NOMO-1 (cell line): ENCODE measurements at regions not wholly inside any gene's neighbourhood (a gene's known extent, or its start where the extent isn't known, plus 50 kb on each side); places are given as distances from the start of the nearest gene placed in this dataset.

Experiments
- DNase-seq, 2 experiments: peaks; one replicate each; lab custom pipeline; 2025; ENCODE audit not compliant: unreplicated experiment in 2 of 2; lab: John Stamatoyannopoulos, UW

DNA sequence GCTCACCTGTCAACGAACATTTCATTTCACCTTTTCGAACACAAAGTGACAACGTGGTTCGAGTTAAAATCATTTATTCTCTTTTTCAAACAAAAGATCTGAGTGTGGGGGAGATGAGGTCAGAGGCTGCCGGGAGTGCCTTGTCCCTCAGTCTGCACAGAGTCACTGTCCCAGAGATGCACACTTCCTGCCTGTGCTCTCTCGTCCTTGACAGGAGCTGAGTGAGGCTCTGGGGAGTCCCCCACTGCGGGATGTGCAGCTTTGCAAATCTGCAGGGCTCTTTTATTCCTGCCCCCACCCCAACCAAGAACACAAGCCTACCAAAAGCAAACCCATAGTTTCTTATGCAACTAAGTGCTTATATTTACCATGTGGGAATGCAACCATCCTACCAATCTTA, 497.8 kb downstream of the EIPR1 start:
- no peak for DNase-seq

DNA sequence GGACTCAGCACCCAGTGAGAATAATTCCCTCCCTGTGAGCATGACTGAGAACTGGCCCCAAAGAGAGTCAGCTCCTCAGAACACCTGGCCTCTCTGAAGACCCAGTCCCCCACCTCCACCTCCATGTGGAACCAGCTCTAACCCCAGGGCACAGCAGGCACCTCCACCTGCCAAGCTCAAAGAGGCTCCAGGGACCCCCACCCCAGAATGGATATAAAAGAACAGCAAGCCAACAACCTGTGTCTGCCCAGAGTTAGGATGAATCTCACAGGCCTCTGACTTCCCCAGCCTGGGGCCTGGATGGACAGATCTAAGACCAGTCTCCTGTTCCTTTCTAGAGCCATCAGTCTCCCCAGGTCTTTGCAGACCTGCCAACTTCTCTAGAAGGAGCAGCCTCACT, 498.5 kb downstream of the EIPR1 start:
- DNase-seq = no peak

DNA sequence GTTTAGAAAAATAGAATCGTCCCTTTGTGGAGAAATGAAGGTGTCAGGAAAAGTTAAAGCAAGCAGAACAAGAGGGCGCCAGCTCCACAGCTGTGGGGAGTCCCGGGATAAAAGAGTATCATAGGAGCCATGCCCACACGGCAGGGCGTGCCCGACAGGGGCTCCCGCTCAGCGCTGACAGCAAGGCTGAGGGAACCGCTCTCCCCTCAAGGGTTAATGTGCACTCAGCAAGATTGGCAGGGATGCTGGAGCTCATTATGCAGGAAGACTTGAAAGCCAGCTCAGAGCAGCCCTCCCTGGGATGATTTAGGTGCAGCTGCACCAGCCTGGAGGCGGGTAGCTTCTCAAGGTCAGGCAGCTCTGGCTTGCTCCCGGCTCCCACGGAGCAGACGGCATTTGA, 500.2 kb downstream of the EIPR1 start:
- DNase-seq = no peak

DNA sequence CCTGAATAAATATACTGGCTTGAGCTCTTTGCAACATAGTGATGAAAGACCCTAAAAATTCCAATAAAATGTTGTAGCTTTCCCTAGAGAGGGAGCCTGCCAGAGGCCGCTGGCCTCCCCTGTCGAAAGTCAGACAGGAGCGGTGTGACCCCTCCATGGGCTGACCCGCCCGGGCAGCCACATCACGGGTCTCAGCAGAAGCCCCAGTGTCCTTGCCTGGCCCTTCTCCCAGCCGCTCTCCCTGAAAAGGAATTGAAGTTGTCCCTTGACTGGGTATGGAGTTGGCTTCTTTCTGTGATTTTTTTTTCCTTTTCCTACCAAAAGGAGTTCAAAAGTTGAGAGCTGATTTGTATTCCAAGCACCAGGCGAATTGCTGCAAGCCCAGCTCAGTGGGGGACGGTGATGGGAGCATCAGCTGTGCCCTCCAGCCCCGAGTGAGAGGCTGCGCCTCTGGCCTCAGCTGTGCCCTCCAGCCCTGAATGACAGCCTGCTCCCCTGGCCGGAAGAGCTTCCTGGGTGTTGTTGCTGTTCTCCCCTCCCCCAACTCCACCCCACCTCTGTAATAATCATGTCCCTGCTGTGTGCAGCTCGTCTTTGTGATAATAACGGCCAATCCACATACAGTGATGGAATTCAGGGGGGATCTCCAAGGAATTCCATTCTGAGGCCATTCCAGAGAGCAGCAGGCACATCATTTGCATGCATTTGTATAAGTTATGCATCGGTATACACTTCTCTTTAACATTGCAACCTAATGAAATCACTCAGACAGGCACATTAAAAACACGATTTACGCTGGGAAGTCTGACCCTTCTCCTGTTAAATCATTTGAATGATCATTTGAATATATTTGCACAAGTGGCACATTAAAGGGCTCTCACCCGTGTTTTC, 501.0 kb downstream of the EIPR1 start:
- no peak for DNase-seq

DNA sequence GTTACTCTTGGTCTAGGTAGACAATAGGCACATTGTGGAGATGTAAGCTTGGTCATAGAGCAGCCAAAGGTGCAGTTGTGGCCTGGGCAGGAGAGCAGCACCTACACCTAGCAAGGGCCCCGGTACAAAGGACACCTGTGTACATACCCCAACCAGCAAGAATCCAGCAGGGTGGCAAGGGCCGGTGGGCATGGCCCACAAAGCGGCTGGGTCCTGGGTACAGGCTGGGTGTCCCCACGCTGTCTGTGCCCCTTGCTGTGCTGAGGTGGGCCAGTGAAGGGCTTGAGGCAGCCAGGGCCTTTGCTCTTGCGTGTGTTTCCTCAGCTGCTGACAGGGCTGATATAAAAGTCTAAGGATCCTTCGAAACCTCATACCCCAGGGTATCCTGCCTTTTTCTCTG, 501.8 kb downstream of the EIPR1 start:
- DNase-seq = no peak

DNA sequence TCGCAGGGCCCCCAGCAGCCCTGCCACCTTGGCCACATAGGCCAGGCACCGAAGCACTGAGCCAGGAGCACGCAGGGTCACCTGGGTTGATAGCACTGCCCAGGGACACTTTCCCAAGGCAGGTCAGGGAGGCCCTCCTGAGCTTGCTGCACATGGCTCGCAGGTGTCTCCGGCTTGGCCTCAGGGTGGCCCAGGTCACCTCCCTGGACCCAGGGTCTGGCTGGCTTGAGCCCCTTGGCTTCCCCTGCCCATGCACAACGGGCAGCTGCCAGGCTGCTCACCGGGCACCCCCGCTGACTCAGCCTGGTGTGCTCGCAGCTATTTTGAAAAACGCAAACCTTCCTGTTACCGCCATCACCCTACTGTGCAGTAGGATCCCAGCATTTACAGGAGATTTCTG, 502.3 kb downstream of the EIPR1 start:
- no peak for DNase-seq

DNA sequence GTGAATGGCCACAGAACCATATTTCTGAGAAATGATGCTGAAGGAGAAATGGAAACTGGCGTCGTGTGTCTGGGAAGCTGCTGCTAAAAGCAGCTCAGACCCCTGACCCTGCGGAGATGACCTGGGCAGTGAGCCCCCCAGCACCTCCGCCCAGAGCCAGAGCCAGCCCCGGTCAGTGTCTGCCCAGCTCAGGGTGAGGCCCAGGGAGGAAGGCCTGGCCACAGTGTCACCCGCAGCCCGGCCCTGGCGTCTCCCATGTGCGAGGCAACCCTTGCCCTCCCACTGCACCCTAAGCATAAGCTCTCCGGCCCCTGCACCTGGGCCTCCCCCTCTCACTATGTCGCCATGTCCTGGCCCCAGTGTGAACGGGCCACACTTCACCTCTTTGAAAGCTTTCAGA, 502.8 kb downstream of the EIPR1 start:
- DNase-seq = no peak

DNA sequence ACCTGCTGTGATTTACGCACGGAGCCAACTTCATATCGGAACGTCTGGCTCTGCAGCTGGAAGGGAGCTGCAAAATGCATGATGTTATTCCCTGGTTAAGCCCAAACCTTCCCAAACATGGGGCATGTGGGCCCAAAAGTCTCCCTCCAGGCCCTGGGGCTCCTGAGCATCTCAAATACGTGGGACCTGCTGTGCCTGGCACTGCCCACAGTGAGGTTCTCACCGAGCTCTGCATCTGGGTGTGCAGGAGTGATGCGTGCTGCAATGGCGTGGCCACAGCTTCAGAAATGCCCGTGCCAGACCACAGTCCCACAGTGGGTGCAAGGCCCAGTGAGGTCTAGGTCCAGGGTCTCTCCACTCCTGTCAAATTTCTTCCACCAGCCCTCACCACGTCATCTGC, 503.3 kb downstream of the EIPR1 start:
- DNase-seq = no peak

DNA sequence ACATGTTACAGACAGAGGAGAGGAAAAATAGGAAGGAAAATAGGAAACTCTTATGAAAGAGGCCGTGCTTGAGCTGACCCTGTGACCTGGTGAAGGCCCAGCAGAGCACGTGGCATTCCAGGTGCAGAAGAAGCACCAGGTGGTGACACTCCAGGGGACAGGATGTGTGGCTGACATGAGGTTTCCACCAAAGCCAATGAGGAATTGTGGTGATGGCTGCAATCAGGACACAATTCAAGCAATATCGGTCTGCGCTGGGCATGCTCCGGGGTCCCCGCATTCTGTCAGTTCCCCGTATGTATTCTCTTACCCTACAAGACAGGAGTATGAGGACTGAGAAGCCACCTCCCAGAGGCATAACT, 504.2 kb downstream of the EIPR1 start:
- no peak for DNase-seq

DNA sequence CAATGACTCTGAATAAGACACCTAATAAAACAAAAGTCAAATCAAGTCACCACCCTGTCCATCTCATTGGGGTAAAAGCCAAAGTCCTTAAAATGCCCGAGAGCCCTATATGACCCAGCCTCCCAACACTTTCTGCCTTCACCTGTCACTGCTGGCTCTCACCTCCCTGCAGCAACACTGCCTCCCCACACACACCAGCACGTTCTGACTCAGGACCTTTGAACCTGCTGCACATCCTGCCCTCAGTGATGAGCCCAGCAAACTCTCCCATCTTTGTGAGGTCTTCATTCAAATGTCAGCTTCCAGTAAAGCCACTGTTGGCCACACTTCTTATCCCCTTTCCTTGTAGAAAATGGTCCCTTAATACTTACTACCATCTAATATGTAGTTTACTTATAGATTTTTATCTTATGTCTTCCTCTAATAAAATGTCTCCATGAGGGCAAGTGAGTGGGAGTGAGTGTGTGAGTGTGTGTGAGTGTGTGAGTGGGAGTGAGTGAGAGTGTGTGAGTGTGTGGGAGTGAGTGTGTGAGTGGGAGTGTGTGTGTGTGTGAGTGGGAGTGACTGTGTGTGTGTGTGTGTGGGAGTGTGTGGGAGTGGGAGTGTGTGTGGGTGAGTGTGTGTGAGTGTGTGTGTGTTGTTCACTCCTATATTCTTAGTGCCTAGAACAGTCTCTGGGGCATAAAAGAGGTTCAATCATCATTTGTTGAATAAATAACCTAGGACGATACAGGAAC, 504.7 kb downstream of the EIPR1 start:
- DNase-seq = no peak

DNA sequence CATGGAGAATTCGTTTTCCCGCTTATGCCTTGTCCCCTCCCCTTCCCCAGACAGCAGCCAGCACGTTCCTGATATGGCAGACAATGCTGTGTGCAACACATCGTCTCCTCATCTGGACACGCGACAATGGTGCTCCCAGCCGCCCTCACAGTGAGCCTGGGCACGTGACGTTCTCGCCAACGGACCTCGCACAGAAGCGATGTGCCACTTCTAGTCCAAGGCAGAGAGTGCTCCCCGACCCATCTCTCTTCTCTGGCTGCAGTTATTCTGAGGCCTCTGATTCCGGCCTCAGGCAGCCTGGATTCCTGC, 505.4 kb downstream of the EIPR1 start:
- DNase-seq = no peak

DNA sequence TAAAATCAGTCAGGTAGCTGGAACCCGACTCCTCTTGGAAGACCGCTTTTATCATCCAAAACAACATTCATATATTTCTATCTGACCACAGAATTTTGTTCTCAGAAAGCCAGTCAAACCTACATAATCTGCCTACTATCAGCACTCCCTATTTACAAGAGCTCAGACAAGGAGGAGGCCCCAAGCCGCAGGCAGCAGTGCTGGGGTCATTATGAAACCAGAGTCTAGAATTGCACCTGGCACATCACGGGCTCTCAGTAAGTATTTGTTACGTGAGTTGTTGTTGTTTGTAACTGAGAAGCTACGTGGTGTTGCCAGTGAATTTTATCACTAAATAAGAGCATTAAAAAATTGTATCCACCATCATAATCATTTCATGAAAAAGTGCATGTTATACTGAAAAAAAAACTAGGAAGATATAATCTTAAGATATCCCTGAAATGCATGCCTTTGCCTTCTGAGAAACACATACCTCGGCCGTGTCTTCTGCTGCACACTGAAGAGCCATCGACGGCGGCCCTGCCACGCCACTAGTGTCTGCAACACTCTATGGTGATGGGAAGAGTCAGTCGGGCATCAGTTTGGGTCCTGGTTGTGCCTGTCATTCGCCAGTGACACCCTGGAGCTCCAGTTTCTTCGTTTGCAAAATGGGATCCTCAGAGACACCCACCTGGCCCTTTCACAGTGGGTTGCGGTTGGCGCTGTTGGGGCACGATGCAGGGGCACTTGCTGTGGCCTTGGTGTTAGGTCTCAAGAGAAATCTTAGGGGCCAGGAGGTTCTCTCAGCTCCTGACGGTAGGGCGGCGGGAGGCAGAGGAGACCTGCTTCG, 505.9 kb downstream of the EIPR1 start:
- DNase-seq = no peak

DNA sequence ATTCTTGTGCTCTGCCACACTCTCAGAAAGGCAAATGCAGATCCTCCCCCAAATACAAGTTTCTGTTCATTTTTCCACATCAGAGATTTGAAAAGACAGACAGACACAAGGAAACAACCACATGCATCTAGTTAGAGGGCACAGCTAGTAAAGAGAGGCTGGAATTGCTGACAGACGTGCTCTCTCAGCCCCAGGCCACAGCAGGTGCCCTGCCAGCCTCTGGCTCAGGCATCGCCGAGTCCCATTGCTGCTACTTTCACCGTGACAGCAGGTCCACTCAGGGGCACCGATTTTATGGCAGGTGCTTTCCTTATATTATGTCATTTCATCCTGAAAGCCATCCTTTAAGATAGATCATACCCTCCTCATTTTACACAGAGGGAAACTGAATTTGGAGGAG, 507.5 kb downstream of the EIPR1 start:
- no peak for DNase-seq

DNA sequence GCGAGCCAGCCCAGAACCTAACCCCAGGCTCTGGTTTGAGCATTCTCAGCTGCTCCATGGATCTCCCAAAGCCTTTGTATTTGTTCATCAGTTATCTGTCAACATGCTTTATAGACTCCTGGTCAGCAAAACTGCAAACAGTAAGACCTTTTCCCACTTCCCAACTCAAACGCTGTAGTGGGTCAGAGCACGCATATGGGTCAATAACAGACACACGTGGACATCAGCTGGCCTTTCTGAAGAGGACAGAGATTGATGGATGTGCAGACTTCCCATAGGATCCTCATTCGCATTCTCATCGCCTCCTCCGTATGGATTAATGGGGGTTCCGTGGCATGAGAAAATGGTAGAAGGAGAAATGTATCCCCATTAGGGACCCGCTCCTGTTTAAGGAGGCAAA, 508.1 kb downstream of the EIPR1 start:
- DNase-seq = no peak

DNA sequence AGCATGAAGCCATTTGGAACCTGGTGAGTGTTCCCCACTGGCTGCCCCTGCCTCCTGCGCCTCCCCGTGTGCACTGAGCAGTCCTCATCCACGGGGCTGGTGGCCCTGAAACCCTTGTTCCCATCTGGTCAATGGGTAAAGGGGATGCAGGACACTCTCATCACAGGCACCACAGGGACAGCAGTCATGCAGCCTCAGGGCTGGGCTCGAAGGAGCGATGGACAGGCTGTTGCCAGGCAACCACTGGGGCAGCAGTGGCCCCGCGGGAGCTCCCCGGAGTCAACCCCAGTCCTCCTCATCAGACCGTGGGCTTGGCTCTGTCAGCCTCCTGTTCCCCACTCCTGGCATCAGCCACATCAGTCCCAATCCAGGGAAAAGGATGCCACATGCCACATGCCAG, 509.5 kb downstream of the EIPR1 start:
- no peak for DNase-seq

DNA sequence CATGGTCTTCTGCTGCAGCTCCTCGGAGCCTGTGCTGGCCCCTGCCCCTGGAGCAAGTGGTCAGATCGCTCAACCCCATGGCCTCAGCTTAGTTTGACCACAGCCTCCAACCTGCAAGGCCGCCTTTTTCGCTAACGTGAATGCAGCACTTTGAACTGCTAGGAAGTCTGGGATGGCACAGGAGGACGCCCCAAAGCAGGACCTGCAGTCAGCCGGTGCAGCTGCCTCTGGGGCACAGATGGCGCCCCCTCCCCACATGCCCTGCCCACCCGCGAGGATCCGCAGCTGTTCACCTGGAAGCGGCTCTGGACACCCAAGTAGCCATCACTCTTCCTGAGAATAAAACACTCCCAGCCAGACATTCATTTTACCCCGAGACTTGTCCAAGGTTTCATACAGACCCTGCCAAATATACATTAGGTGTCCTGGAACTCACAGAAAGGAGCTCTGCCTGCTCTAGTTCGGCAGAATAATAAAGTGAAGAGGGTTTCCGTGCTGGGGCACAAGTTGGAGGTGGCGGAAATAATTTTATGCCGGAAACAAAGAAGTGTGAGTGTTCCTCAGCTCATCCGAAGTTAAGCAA, 510.1 kb downstream of the EIPR1 start:
- DNase-seq = no peak

DNA sequence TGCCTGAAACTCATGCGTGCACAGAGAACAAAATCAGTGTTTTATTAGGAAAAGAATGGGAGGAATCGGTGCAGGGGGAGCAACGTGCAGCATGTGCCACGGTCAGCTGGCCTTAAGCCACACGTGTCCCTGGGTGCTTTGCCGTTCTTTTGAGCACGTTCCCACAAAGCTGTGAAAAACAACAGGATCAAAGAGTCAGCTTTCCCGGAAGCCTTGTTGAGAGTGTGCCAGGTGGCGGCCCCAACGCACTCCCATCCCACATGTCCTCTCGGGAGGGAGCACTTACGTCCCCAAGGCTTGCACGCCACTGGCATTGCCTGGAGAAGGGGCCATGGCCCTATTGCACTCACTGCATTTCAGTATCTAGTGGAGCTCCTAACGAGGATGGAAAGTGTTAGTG, 511.2 kb downstream of the EIPR1 start:
- DNase-seq = no peak

DNA sequence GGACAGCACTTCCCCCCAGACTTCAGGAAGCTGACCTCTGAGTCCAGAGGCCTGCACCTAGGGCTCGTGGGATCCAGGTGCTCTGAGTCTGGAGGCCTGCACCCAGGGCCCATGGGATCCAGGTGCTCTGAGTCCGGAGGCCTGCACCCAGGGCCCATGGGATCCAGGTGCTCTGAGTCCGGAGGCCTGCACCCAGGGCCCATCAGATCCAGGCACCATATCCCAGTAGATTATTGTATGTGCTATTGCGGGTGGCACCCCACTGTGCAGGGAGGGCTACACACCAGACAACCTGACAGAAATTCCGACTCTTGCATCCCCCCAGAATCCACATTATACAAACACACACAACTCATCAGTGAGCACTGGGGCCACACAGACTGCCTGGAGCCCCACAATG, 515.2 kb downstream of the EIPR1 start:
- no peak for DNase-seq

DNA sequence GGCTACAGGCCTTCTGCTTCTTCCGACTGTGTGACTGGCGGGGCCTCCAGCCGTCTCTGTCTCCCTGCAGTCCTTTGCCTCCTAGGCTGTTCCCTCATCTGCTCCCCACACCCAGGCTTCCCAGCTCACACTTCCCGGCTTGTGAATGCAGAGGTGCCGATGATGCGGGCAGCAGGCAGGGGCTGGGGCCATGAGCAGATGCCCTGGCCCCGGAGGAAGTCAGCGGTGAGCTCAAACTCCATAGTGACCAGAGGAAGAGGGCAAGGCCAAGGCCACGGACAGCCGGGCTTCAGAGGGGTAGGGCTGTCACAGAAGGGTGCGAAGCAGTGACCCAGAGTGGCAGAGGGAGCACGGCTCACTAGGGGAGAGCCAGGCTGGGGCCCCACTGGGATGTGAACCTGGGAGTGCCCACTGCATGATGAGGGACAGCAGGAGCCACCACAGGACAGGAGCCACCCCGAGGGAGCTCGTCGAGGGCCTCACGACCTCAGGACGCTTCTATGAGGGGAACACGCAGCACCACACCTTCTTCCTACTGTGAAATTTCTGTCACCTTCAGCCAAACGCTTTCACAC, 515.9 kb downstream of the EIPR1 start:
- DNase-seq = no peak

DNA sequence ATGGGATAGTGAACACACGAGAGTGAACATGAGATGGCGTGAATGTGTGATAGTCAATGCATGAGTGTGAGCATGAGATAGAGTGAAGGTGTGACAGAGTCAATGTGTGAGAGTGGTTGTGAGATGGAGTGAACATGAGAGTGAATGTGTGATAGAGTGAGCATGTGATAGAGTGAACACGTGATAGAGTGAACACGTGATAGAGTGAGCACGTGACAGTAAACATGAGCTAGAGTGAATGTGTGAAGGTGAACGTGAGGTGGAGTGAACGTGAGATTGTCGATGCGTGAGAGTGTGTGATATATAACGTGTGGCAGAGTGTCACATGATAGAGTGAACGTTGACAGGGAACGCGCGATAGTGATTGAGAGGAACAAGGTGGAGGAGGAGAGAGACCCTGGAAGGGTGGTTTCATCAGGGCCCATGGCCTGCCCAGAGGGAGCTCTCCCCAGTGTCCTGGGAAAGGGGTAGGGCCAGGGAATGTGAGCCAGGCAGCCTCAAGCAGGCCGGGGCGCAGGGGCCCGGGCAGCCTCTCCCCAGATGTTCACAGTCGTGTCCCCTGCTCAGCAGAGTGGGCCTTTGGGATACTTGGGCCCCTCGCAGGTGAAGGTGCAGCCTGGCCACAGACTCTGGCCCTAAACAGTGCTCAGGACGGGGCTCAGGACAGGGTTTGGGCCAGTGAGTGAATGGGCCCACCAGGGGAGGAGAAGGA, 516.9 kb downstream of the EIPR1 start:
- DNase-seq = no peak
